PC-3 (cell line): ENCODE measurements at regions not wholly inside any gene's neighbourhood (a gene's known extent, or its start where the extent isn't known, plus 50 kb on each side); places are given as distances from the start of the nearest gene placed in this dataset.

Source experiments
- CTCF ChIP-seq: fragments of 300-600 bp; sonication (generic); conservative IDR thresholded peaks from 2 replicates; pipeline ENCODE4 v1.5.1; 2017; ENCODE audit warnings: antibody characterized with exemption, low read depth, mild to moderate bottlenecking, low read length
- EZH2 ChIP-seq: fragments of 300-600 bp; sonication (generic); IDR thresholded peaks from one replicate; pipeline ENCODE4 v1.6.1; 2017; ENCODE audit warnings: antibody characterized with exemption, mild to moderate bottlenecking, low read length; ENCODE audit not compliant: unreplicated experiment
- EZH2phosphoT487 ChIP-seq: fragments of 300-600 bp; sonication (generic); IDR thresholded peaks from 2 replicates; pipeline ENCODE4 v1.6.1; 2018; ENCODE audit warnings: mild to moderate bottlenecking, antibody characterized with exemption, low read length, borderline replicate concordance

- TF ChIP-seq EZH2phosphoT487, result no peak
- peak; percentile 49 for TF ChIP-seq CTCF
- no peak for TF ChIP-seq EZH2
Measured at GRCh38 chr2:39530411-39530866, 93.4 kb upstream of the MAP4K3 start.
